Erythroblast (primary cell): ENCODE measurements at regions not wholly inside any gene's neighbourhood (a gene's known extent, or its start where the extent isn't known, plus 50 kb on each side); places are given as distances from the start of the nearest gene placed in this dataset.

Experiments used
- GATA1 ChIP-seq: IDR thresholded peaks from 2 replicates; pipeline ENCODE4 v1.6.1; 2011; ENCODE audit warnings: low read depth, mild to moderate bottlenecking, control low read depth, low read length, moderate library complexity
- POLR2A ChIP-seq: IDR thresholded peaks from 2 replicates; pipeline ENCODE4 v1.6.1; 2011; ENCODE audit warnings: mild to moderate bottlenecking, low read length

DNA sequence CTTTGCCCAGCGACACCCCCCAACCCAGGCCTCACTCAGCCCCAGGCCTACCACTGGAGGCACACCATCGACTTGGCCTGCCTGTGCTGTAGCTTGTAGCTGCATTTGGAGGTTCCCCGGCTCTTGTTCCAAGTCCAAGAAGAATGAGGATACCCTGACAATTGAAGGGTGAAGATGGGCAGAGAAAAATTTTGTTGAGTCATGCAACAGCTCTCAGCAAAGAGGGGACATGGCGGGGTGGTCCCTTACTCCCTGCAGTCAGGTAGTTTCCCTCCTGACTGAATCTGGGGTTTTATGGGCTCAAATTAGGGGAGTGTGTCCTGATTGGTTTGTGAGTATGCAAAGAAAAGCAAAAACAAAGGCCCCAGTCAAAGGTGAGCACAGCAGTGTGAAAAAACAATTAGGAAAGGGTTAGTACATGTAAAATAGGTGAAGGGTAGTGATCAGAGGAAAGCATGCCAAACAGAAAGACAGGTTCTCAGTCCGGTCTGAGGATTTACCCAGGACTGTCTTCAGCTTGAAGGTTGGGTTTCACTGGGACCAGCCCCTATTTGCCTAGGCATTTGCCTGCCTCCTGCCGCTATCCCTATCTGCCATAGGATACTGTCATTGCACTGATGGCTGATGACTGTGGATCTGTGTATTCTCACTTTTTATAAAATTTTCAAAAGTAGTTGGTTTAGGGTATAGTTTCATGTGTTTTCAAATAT, 316.4 kb upstream of the RND3 start:
- TF ChIP-seq POLR2A (no peak), GATA1 (no peak)
